ENCODE measurements at regions not wholly inside any gene's neighbourhood (a gene's known extent, or its start where the extent isn't known, plus 50 kb on each side); places are given as distances from the start of the nearest gene placed in this dataset.
"Not testable (repeated sequence)": the region's sequence is repeated elsewhere in the genome, so short reads cannot be mapped to it uniquely, and the experiment has no call there.

- DNase-seq = no peak
These were observed 885.3 kb downstream of the XPNPEP1 start for GRCh38 chr10:109037978-109038377.

- no peak for DNase-seq
These were observed 892.6 kb downstream of the XPNPEP1 start for GRCh38 chr10:109030581-109031210.

GRCh38 chr10:109029870-109030269 is 893.4 kb downstream of the XPNPEP1 start:
- no peak for DNase-seq

- no peak for DNase-seq
These were observed 895.7 kb downstream of the XPNPEP1 start for GRCh38 chr10:109027534-109028185.

GRCh38 chr10:109025172-109025571 is 898.1 kb downstream of the XPNPEP1 start:
- DNase-seq = no peak

- no peak for DNase-seq
These were observed 900.8 kb downstream of the XPNPEP1 start for GRCh38 chr10:109022417-109023049.

GRCh38 chr10:109019001-109019424 is 904.3 kb downstream of the XPNPEP1 start:
- no peak for DNase-seq

- no peak for DNase-seq
These were observed 915.8 kb downstream of the XPNPEP1 start for GRCh38 chr10:109007514-109007913.

- no peak for DNase-seq
These were observed 932.9 kb downstream of the XPNPEP1 start for GRCh38 chr10:108990441-108990840.

- DNase-seq = no peak
These were observed 933.3 kb downstream of the XPNPEP1 start for GRCh38 chr10:108989976-108990375.

GRCh38 chr10:108982159-108982558 is 941.2 kb downstream of the XPNPEP1 start:
- no peak for DNase-seq

GRCh38 chr10:108980869-108981268 is 942.4 kb downstream of the XPNPEP1 start:
- DNase-seq = no peak

- no peak for DNase-seq
These were observed 947.8 kb downstream of the XPNPEP1 start for GRCh38 chr10:108975459-108976058.

GRCh38 chr10:108970016-108970415 is 953.3 kb downstream of the XPNPEP1 start:
- DNase-seq = no peak

GRCh38 chr10:108966411-108966810 is 956.9 kb downstream of the XPNPEP1 start:
- no peak for DNase-seq

- DNase-seq = no peak
These were observed 957.3 kb downstream of the XPNPEP1 start for GRCh38 chr10:108966005-108966404.

- no peak for DNase-seq
These were observed 961.1 kb downstream of the XPNPEP1 start for GRCh38 chr10:108962172-108962571.

- DNase-seq = no peak
These were observed 965.6 kb downstream of the XPNPEP1 start for GRCh38 chr10:108957681-108958080.

- DNase-seq = no peak
These were observed 967.2 kb downstream of the XPNPEP1 start for GRCh38 chr10:108956149-108956548.

GRCh38 chr10:108920029-108920428 is 1003.3 kb downstream of the XPNPEP1 start:
- DNase-seq = not testable (repeated sequence)

- no peak for DNase-seq
These were observed 1010.0 kb downstream of the XPNPEP1 start for GRCh38 chr10:108913300-108913699.

GRCh38 chr10:108911814-108912541 is 1011.3 kb downstream of the XPNPEP1 start:
- DNase-seq = peak in 1 of 2 experiments; percentile 9

GRCh38 chr10:108908096-108908495 is 1015.2 kb downstream of the XPNPEP1 start:
- DNase-seq = no peak

Data from NCI-H524 (cell line).